Neutrophil (primary cell): ENCODE measurements at regions not wholly inside any gene's neighbourhood (a gene's known extent, or its start where the extent isn't known, plus 50 kb on each side); places are given as distances from the start of the nearest gene placed in this dataset.

Experiments used
- H3K27ac ChIP-seq: fragments of 200-600 bp; sonication (generic); 2 replicates; pipeline ENCODE4 v1.5.1; 2016; ENCODE audit warnings: mild to moderate bottlenecking, moderate library complexity
- H3K27me3 ChIP-seq: fragments of 200-600 bp; sonication (generic); 2 replicates; pipeline ENCODE4 v1.6.0; 2016; ENCODE audit warnings: mild to moderate bottlenecking
- H3K36me3 ChIP-seq: fragments of 200-600 bp; sonication (generic); 2 replicates; pipeline ENCODE4 v1.5.1; 2017
- H3K4me1 ChIP-seq, 2 experiments: fragments of 200-600 bp in 1 of 2; sonication (generic) in 1 of 2; 1 replicate in 1 of 2; 2 replicates in 1 of 2; pipeline versions ENCODE4 v1.5.1 to v1.6.1; 2013 to 2016; ENCODE audit warnings: low read depth in 1 of 2, low read length in 1 of 2, mild to moderate bottlenecking in 1 of 2, moderate library complexity in 1 of 2; ENCODE audit not compliant: control insufficient read depth in 1 of 2, insufficient read depth in 1 of 2
- H3K4me3 ChIP-seq, 2 experiments: fragments of 200-600 bp in 1 of 2; sonication (generic) in 1 of 2; 1 replicate in 1 of 2; 2 replicates in 1 of 2; pipeline ENCODE4 v1.5.1; 2013 to 2016; ENCODE audit warnings: low read depth in 1 of 2, low read length in 1 of 2, mild to moderate bottlenecking in 1 of 2, moderate library complexity in 1 of 2
- H3K9me3 ChIP-seq: fragments of 200-600 bp; sonication (generic); 2 replicates; pipeline ENCODE4 v1.5.1; 2016
- CTCF ChIP-seq: fragments of 200-600 bp; sonication (generic); IDR thresholded peaks from 2 replicates; pipeline ENCODE4 v1.5.1; 2016; ENCODE audit warnings: antibody characterized with exemption

DNA sequence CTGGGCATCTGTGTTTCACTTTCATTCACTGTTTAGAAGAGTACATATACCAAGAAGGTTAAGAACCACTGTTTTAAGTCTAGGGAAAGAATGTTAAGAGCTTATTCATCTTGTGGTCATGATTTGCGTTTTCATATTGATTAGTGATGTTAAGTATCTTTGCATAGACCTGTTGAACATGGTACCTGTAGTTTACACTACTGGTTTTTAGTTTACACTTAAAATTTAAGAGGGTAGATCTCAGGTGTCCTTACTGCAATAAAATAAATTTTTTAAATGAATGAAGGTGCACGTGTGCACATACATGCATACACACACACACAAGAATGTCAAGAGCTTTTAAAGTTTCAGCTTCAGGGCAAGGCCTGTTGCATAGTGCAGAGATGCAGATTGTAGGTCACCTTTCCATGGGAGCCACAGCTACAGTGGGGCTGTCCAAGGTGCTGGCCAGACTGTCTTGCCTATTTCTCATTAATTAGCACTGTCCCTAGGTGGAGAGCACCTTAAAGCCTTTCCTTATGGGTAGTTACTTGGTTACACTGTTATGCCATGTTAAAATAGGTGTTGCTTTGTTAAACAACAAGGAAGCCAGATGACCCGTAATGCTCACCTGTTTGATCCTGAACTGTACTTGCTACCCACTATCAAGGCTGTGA is 543.0 kb upstream of the DAB1 start:
- H3K4me1 ChIP-seq: no peaks in the 10 kb centered on the region
- H3K27me3 ChIP-seq: no peaks in the 10 kb centered on the region
- TF ChIP-seq CTCF: no peak
- H3K27ac ChIP-seq: no peak overlapping the region
- H3K36me3 ChIP-seq: no peaks in the 10 kb centered on the region
- H3K9me3 ChIP-seq: no peaks in the 10 kb centered on the region
- no peak overlapping the region for H3K4me3 ChIP-seq

DNA sequence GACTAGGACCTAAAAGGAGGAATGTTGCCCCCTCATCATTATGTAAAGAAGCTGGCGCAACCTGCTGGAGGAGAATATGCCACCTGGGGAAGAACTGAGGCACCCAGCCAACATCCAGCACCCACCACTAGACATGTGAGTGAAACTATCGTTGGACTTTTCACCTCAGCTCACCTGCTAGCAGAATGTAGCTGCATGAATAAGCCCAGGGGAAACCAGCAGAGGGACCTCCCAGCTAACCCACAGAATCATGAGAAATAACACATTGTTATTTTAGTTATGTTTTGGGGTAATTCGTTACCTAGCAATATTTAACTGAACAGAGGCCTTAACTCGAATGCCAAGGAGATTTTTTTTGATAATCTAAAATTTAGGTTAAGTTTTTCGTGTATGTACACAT is 542.5 kb upstream of the DAB1 start:
- TF ChIP-seq CTCF: no peak
- no peaks in the 10 kb centered on the region for H3K27me3 ChIP-seq

DNA sequence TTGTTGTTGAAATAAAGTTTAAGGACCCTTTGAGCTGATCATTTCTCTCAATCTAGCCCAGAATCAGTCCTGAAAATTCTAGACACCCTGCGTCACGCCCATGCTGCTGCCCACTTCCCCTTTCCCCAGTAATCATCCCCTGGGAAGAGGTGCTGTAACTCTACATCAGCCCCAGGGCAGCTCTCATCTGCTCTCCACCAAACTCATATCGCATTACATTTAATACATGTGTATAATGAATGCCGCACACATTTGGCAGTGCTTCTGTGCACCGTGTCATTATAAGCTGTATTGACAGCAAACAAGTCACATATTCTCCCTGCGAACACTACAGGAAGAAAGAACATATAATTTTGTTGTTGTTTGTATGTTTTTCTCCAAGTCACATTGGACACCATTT is 539.7 kb upstream of the DAB1 start:
- Histone ChIP-seq H3K9me3 (no peaks in the 10 kb centered on the region), H3K4me1 (no peaks in the 10 kb centered on the region)

More for the DNA sequence above, 542.5 kb upstream of the DAB1 start:
- Histone ChIP-seq H3K27ac (no peak overlapping the region), H3K4me3 (no peak overlapping the region), H3K36me3 (no peaks in the 10 kb centered on the region), H3K4me1 (no peaks in the 10 kb centered on the region), H3K9me3 (no peaks in the 10 kb centered on the region)

GRCh38 chr1:57959531-57960241 is 535.8 kb upstream of the DAB1 start:
- no peak for TF ChIP-seq CTCF
- H3K36me3 ChIP-seq: no peaks in the 10 kb centered on the region
- H3K4me1 ChIP-seq: no peaks in the 10 kb centered on the region
- no peak overlapping the region for H3K27ac ChIP-seq
- H3K9me3 ChIP-seq: no peaks in the 10 kb centered on the region
- no peaks in the 10 kb centered on the region for H3K27me3 ChIP-seq
- no peak overlapping the region for H3K4me3 ChIP-seq

More for the DNA sequence above, 539.7 kb upstream of the DAB1 start:
- no peak overlapping the region for H3K4me3 ChIP-seq
- no peak for TF ChIP-seq CTCF
- no peaks in the 10 kb centered on the region for H3K36me3 ChIP-seq
- H3K27ac ChIP-seq: no peak overlapping the region
- H3K27me3 ChIP-seq: no peaks in the 10 kb centered on the region

- Histone ChIP-seq H3K9me3 (no peaks in the 10 kb centered on the region), H3K4me1 (no peaks in the 10 kb centered on the region), H3K4me3 (no peak overlapping the region), H3K36me3 (no peaks in the 10 kb centered on the region), H3K27me3 (no peaks in the 10 kb centered on the region), H3K27ac (no peak overlapping the region)
- TF ChIP-seq CTCF: no peak
Observed at GRCh38 chr1:57957576-57957975, 533.7 kb upstream of the DAB1 start.
